Fibroblast of gingiva (primary cell): ENCODE measurements at regions not wholly inside any gene's neighbourhood (a gene's known extent, or its start where the extent isn't known, plus 50 kb on each side); places are given as distances from the start of the nearest gene placed in this dataset.

ENCODE experiments used
- DNase-seq: peaks from one replicate; pipeline ENCODE4 v3.0.0-alpha.2; 2011; ENCODE audit warnings: low read depth

DNA sequence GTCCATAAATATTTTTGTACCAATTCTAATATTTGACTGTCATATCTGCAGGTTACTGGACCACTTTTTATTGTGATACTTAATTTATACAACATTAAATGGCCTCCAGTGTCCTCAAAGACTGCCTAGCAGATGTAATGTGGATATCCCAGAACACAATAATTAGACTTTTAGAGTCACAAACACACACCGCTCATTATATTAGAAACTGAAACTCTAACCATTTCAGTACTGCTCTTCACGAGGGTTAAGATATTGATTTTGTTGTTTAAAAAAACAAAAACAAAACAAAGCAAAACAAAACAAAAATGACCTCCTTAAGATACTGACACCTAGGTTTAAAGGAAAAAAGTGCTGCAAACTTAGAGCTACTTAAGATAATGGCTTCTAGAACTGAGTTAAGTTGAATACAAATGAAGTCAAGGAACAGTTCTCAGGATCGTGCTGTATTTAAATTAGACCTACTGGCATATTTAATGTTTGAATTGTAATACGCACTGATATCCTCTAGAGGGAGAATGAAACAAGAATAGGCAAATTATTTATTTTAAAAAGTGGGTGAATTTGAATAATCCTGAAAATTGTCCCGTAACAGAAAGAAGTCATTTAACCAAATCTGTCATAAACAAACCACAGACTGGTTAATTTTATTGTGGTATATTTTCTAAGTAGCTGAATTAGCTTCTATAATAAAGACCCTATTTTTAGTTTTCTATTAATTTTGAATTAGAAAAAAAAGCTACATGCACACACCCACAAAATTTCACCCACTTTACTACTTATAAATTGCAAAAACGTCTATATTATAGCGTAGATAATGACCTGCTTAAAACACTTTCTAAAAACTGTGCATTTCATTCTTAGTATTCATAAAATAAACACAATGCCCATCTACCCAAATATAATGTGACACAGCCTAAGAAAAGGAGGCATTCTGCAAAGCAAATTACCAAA, 395.2 kb upstream of the DCN start:
- peak; percentile 22 for DNase-seq

DNA sequence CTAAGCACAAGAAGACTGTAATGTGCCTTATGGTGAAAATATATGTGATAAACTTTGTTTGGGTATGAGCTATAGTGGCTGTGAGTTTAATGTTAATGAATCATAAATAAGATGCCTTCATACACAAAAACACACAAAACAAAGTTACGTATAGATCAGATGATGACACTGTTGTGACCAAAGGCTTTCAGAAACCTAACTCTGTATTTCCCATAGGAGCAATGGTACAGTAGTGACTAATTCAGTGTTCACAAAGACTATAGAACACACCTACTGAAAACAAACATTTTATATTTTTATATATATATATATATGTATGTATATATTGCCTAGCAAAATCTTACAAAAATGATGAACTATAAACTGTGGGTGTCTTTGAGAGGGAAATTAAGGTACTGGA, 393.8 kb upstream of the DCN start:
- DNase-seq = no peak

DNA sequence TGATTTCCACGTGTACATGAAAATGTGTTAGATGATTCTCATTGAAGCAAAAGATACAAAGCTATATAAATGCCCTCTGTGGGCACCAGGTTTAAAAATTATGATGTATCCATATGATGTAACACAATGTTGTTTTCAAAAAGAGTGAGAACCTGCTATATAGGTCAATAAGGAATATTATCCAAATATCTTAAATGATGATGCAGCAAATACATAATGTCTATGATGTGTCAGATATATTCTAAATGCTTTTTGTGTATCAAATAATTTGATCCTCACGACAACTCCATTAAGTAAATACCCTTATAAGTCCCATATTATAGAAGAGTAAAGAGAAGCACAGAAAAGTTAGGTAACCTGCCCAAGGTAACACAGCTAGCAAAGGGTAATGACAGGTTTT, 393.0 kb upstream of the DCN start:
- DNase-seq = no peak

DNA sequence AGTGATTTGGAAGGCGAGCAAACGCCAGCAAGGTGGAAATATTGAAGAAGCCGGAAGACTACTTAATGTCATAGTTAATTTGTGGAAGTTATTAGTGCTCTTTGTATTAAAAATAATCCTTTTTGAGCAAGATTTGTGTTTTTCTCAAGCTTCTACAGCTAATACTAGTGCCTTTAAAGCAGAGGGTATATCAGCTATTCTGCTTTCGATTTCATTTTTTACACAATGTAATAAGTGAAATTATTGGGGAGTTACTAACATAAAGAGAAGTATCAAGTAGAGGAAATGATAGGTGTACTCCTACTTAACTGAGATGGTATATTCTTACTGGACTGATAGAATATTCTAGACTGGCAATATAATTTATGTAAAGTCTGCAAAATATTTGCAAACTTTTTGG, 392.4 kb upstream of the DCN start:
- DNase-seq = no peak

DNA sequence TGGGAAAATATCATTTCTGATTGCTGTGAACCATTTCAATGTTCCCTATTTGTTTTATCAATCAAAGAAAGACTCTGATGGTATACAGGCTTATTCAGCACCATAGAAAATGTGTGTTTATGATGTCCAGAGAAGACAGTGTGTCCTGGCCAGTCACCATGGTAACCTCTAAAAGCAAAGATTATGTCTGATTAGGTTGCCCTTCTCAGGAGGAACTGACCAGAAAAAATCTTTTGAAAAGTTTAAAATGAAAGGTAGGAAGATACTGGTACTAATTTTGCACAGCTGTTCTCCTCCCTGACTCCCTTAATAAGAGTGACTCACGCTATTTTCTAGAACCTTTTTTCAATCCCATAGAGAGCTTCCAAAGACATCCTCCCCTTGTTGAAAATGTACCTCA, 391.8 kb upstream of the DCN start:
- DNase-seq = peak; percentile 24

DNA sequence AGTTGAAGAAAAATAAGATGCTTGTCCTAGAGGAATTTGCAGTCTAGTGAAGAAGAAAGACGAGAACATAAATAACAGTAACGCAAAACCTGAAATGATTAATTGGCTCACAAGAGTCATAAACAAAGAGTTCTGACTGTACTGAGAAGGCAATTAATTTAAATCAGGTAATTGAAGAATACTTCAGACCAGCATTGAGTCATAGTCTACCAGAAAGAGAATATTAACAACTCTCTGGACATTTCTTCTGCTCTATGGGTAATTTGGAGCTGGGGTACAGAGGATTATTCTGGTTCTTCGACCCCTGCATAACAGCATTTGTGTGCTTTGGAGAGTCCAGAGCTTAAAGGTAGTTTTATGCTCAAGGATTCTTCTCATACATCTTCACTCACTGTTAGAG, 390.3 kb upstream of the DCN start:
- no peak for DNase-seq

DNA sequence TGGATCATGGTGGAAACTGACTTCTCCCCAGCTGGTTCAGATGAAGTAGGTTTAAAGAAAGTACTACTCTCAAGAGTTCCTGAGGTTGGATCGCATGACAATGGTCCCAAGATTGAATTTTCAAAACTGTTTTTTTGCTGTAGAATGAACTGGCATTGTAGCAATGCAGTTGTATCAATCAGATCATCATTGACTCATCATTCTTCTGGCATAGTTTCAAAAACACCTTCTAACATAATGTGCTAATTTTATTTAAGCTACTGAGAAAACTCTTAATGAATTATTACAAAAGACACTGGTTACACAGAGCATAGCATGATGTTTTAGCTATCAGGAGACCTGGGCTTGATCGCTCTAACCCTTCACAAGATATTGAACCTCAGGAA, 384.5 kb upstream of the DCN start:
- DNase-seq = no peak

DNA sequence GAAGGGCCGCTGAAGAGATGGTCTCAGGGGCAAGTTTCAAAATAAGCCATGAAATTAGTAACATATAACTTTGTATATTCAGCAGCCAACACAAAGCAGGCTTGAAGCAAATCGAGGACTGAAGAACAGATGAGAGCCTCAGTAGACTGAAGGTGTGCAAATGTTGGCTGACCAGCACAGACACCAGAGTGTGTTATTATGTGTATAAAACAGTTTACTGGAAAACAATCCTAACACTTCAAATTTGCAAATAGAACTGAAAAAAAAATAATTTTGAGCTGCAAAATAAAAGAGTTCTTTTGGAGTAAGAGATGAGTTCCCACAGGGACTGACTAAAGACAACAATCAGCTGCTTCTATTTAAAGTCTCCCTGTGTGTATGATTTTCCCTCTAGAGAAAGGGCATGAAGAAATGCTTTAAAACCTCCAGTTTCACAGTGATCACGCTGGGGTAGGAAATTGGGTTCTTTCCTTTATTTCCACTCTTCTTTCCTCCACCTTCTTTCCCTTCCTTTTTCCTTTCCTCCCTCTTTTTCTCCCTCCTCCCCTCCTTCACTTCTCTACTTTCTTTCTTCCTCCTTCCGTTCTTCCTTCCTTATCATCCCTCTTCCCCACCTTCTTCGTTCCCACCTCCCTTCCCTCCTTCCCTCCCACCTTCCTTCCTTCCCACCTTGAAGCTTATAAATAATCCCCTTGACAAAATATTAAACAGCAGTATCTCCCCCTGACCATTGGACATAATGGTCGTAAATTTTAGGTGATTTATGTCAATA, 383.9 kb upstream of the DCN start:
- no peak for DNase-seq

DNA sequence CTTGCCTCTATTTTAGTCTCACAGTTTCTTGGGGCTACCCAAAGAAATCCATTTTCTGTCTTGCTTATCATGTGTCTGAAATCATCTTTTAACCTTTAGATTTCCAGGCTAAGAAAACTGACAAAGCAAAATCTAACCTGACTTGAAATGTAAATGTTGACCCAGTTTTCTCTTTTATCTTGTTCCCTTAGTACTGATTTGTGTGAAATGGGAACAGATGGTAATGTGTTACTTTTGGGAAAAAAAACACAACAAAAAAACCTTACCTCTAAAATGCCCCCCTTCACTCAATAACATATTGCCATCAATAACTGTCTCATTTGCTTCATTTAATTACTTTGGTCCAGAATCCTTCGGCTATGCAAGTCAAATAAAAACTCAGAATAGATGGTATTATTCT, 383.2 kb upstream of the DCN start:
- no peak for DNase-seq

DNA sequence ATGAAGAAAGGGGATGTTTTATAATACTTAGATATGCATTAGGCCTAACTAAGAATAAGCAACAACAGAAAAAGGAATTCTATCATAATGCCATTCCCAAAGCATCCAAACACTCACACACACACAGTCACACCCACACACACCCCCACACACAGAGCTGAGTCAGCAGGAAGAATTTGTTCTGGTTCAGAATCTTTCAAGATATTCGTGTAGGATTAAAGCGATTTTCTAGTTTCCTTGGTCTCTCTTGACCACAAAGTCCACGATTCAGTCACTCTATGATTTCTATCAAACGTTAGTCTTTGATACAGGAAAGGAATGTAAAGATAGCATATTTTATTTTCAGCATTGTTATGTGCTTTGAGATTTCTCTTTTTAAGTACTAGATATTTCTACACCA, 382.6 kb upstream of the DCN start:
- no peak for DNase-seq

DNA sequence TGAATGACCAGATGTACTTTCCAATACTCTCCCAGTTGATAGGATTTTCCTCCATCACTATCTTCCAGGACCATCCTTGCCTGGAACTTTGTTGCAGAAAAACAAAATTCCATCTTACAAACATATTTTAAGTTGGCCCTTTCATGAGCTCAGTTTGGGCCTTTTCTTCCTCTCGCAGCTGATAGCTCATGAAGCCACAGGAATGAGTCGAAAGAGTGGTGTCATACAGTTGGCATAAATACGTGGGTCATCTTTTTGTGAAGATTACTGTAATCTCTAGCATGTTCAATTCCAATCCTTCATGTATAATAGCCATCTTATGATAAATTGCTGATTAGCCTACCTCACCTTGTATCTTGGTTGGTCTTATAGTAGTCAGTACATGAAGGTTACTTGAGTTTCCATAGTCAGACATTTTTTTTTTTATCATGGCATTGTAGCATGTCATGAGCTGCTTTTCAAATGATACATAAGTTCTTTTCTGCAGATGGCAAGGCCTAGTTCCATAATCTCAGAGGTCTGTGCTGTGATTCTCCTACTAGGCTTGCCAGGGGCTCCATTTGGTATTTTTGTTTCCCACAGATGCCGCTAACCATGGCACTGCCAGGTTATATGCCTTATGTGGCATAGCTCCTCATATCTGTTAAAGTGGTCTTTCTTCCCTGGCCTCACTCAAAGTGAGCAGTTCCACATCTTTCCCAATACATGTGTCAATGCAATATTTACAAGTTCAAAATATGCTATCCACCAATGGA, 380.6 kb upstream of the DCN start:
- no peak for DNase-seq

DNA sequence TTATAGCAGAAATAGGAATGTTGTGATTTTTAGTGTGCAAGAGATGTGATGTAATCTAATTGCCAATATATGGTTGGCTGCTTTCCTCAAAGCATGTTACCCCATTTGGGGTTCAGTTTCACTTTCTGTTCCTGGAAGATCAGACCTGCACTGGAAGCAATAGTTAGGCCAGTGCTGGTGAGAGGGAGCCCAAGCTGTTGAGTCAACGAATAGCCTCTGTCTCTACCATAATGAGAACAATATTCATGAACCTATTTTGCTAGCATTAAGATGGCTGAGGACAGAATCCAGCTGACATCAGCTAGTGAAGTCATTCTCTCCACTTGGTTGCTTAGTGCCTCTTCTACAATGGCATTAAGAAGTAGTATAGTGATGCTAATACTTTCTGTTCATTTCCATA, 379.9 kb upstream of the DCN start:
- DNase-seq = peak; percentile 4

DNA sequence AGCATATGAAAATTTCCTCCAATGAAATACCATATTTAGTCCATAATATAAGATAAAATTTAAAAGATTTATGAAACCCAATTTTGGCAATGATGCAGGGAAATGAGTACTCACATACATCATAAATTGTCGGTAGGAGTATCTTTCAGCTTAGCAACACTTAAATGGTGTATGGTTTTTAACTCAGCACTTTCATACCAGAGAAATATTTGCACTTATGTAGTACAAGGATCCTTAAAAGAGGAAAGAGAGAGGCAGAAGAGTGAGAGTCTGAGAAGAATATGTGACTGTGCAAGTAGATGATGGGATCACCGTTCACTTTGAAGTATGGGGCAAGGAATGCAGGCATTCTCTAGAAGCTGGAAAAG, 379.3 kb upstream of the DCN start:
- DNase-seq = no peak

DNA sequence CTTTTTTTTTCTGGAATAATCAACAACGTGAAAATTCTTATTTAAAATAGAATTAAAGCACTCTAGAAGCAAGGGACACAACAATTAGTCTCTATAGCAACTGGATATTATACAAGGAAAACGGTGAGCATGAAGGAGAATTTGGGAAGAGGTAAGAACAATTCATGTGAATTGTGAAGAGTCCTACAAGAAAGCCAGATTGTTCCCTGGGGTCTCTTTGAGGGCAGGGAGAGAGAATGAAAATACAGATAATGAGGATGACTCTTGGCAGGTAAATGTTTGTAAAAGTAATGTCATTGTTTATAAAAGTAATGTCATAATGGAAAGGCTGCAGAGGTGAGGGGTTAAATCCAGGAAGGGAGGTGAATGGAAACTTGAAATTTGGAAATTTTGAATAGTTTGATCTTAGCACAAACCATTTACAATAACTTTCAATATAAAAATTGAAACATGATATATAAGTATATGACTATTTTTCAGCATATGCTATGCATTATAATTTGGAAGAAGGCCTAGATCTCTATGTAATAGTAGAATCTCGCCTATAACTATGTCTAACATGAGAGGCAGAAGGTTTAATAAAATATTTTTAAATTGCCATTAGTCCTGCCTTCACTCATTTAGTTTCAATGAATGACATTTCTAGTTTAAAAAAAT, 378.8 kb upstream of the DCN start:
- DNase-seq = peak; percentile 27

DNA sequence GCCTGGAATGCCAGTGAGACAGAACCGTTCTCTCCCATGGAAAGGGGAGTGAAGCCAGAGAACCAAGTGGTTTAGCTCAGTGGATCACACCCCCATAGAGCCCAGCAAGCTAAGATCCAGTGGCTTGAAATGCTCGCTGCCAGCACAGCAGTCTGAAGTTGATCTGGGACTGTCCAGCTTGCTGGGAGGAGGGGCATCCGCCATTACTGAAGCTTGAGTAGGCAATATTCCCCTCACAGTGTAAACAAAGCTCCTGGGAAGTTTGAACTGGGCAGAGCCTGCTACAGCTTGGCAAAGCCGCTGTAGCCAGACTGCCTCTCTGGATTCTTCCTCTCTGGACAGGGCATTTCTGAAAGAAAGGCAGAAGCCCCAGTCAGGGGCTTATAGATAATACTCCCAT, 374.3 kb upstream of the DCN start:
- DNase-seq = no peak

DNA sequence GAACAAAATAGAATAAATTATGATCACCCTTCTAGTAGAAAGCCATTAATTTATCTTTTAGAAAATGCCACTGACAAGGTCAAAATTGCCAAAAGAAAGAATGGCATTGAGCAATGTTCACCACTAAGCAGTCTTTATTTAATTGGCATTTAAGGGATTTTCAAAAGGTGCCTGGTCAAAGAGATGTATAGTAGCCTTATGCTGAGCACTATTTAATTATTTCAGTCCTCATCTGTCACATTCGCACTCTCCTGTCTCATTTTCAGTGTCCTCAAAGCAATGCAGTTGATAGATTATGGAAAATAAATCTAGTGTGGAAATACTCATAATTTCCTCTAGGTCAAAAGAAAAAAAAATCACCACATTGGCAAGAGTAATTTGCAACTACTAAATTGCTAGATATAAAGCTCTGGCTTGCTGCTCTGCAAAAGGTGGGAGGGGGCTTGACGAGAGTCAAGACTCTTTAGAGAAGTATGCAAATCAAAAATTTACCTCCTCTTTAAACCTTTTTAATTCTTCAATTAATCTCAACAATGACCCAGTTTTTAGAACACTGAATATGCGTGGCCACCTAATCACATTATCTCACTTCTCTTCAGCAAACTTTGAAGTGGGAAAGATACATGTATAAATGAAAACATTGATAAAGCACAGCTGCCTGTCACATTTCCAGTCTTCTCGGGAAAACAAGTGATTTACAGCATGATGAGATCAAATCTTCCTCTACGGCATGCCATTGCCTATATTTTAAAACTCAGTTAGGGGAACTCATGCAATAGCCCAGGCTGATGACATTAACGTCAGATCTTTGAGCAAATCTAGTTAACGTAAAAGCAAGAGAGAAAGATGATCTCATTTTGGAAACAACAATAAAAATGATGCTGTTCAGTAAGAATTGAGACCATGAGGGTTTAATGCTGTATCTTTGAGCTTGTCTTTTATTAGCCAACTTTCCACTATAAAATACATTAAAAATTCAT, 373.1 kb upstream of the DCN start:
- no peak for DNase-seq

DNA sequence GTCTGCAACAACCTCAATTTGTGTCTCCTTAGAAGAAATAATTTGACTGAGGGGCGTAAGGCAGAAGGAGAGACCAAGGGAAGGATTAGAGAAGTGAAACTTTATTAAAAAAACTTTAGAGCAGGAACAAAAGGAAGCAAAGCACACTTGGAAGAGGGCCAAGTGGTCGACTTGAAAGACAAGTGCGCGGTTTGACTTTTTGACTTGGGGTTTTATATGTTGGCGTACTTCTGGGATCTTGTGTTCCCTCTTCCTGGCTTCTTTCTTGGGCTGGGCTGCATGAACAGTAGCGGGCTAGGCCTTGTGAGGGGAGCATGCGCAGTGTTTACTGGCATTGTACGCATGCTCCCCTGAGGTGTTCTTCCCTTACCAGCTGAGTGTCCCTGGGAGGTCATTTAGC, 369.3 kb upstream of the DCN start:
- no peak for DNase-seq

DNA sequence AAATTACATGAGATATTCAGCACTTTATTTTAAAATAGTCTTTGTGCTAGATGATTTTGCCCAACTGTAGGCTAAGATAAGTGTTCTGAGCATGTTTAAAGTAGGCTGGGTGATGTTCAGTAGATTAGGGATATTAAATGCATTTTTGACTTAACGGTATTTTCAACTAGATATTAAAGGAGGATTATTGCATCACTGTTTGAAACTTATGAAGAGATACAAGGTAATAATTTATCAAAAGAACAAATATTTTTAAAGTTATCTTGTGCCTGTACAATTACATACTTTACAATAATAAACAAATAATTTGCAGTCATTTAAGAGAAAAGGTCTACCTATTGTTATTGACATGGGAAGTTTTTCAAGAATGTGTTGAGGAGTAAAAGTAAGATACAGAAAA, 368.6 kb upstream of the DCN start:
- DNase-seq = no peak

DNA sequence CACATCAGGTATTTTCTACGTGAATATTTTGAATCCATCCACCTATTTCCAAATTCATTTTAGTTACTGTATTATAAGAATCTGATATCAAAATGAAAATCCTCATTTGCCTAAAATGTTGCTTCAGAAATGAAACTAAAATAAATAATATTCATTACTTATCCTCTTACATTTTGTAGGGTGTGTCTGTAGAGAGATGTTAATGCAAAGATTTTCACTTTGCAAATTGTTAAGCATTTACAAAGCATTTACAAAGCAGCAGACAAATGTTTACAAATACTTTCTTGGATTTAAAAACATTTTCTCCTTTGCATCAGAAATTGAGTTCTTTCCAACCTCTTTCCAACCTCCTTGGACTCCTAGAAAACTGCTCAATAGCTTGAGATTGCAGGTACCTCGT, 360.0 kb upstream of the DCN start:
- no peak for DNase-seq

DNA sequence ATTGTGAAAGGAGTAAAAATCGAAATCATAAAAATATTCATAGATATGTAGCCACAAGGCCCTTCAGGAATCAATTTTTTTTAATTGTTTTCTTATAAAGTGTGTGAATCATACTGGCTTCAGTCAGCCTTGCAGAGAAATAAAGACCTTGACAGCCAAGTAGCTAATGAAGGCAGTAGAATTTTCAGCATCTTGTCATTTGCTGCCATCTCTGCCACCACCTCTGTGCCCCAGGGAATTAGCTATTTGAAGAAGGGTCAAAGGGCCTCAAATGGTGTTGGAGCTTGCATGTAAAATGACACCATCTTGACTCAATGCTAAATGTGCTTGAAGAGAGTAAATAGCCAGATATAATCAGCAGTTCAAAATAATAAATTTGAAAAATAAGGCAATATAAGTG, 359.4 kb upstream of the DCN start:
- DNase-seq = no peak

DNA sequence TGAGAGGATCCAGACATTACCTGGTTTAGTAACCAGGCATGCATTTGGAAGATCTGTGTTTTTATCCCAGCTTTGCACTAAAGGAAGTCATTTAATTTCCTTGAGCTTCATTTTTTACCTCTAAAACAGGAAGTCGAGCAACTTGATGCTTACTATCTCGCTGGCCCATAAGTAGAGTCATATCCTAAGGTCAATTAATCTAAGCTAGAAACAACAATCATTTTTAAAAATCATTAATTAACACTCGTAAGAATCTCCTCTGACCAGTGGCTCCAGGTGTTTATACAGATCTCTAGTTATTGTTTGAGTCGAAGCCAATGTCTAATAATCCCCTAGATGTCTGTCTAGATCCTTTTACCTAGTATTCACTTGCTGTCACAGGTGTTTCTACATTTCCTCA, 355.8 kb upstream of the DCN start:
- DNase-seq = no peak
